NCI-H2029 (cell line): ENCODE measurements at regions not wholly inside any gene's neighbourhood (a gene's known extent, or its start where the extent isn't known, plus 50 kb on each side); places are given as distances from the start of the nearest gene placed in this dataset.
"Not testable (repeated sequence)": the region's sequence is repeated elsewhere in the genome, so short reads cannot be mapped to it uniquely, and the experiment has no call there.

ENCODE experiments used
- DNase-seq: peaks from one replicate; lab custom pipeline; 2025; lab: John Stamatoyannopoulos, UW

DNA sequence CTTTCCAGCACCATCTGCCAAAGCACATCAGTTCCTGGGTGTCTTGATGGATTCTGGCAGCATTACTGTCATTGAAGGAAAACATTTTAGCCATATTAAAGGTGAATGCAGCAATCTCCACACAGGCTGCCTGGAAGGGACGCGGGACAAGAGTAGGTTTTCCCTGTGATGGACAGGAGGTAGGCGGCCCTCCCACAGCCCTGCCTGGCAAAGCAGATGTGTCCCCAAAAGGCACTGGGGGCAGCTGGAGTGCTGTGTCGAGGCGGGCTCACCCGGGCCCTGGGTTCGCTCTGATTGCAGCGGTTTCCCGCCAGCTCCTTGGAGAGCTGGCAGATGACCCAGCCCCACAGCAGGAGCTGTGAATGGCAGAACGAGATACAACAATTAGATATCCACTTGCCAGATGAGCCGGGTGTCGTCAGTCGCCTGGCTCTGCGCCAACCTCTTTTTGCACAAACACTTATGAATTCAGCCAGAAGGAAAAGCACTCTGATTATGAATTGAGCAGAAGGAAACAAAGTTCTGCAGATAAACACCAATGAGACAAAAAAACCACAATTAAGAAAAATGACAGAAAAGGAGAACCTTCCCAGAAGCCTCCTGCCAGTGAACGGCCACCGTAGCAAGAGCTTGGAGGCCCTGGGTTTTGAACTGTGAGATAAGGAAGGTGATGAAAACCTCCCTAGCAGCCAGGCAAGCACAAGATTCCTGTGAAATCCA is 64.9 kb upstream of the ZNF195 start:
- DNase-seq = peak; percentile 61

DNA sequence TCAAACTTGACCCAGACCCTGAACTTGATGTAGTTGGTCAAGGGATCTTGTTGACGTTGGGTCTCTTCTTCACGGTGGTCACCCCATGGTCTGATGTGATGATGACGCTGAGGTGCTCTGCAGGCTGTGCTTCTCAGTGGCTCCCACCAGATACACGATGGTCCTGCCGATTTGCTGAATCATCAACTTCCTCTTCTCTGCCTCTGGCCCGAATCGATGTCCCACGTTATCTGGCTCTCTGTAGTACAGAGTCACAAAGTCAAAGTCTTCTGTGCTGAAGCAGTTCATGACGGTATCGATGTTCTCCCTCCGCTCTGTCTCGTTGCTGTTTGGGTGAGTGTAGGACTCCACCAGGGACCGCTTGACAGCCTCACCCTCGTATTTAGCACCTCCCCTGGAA is 58.5 kb upstream of the ZNF195 start:
- not testable (repeated sequence) for DNase-seq

DNA sequence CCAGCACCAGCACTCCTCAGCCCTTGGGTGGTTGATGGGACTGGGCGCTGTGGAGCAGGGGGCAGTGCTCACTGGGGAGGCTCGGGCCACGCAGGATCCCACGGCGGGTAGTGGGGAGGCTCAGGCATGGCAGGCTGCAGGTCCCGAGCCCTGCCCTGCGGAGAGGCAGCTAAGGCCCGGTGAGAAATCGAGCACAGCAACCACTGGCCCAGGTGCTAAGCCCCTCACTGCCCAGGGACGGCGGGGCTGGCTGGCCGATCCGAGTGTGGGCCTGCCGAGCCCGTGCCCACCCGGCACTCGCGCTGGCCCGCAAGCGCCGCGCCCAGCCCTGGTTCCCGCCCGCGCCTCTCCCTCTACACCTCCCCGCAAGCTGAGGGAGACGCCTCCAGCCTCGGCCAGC is 56.0 kb upstream of the ZNF195 start:
- DNase-seq = no peak

DNA sequence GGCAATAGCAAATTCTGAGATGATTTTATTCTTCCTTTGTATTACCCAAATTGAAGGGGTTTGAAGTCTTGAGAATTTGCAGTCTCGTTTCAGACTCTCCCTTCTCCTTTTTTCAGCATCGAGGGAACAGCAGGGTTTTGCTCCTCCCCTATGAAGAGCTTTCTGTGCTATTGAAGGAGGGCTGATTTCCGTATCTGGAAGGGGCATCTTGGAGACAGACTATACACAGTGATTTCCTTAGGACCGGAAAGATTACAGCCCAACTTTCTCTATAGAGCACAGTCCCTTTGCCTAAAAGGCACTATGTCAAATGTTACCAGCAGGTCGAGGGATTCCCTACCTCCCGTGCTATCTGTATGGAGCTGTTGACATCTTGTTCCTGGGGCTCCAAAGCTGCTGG is 50.2 kb upstream of the ZNF195 start:
- not testable (repeated sequence) for DNase-seq
